GM19240 (cell line): ENCODE measurements at regions not wholly inside any gene's neighbourhood (a gene's known extent, or its start where the extent isn't known, plus 50 kb on each side); places are given as distances from the start of the nearest gene placed in this dataset.
"Not testable (repeated sequence)": the region's sequence is repeated elsewhere in the genome, so short reads cannot be mapped to it uniquely, and the experiment has no call there.

Source experiments
- DNase-seq: peaks from one replicate; pipeline ENCODE4 v3.0.0; 2011; ENCODE audit warnings: low spot score; ENCODE audit not compliant: insufficient read length

GRCh38 chrX:138270931-138271330, 440.6 kb downstream of the FGF13 start:
- DNase-seq: no peak

- not testable (repeated sequence) for DNase-seq
Observed at GRCh38 chrX:138282598-138283150, 428.8 kb downstream of the FGF13 start.

GRCh38 chrX:138287205-138287877, 424.2 kb downstream of the FGF13 start:
- no peak for DNase-seq

GRCh38 chrX:138294951-138295350, 416.6 kb downstream of the FGF13 start:
- no peak for DNase-seq

- no peak for DNase-seq
Observed at GRCh38 chrX:138298268-138298667, 413.2 kb downstream of the FGF13 start.

GRCh38 chrX:138345801-138346200, 365.7 kb downstream of the FGF13 start:
- DNase-seq: no peak

- no peak for DNase-seq
Observed at GRCh38 chrX:138349351-138349750, 362.2 kb downstream of the FGF13 start.

- DNase-seq: no peak
Observed at GRCh38 chrX:138378876-138379275, 332.6 kb downstream of the FGF13 start.

GRCh38 chrX:138408101-138408500, 303.4 kb downstream of the FGF13 start:
- DNase-seq: no peak

GRCh38 chrX:138411048-138411447, 300.5 kb downstream of the FGF13 start:
- DNase-seq: no peak
